Stimulated activated effector memory CD8-positive, alpha-beta T cell treated with anti-CD3 and anti-CD28 coated beads, Interleukin-12 subunit alpha, Interleukin-12 subunit beta, amount 100 ng/mL, for 72 hours (primary cell): ENCODE measurements at regions not wholly inside any gene's neighbourhood (a gene's known extent, or its start where the extent isn't known, plus 50 kb on each side); places are given as distances from the start of the nearest gene placed in this dataset.

ENCODE experiments used
- ATAC-seq: fragments of 150-1000 bp; cut with Tn5 transposase; 2 replicates; pipeline ENCODE4 v1.10.0; 2021
- DNase-seq, 2 donors: peaks; one replicate each; pipeline ENCODE4 v3.0.0; 2021 to 2022; ENCODE audit warnings: low spot score in 2 of 2
- H3K27ac Mint-ChIP-seq: one replicate; pipeline ENCODE4 v1.8.0; 2022; ENCODE audit warnings: mild to moderate bottlenecking, mixed read lengths
- H3K36me3 Mint-ChIP-seq: one replicate; pipeline ENCODE4 v1.8.0; 2022; ENCODE audit warnings: mild to moderate bottlenecking, mixed read lengths
- H3K4me1 Mint-ChIP-seq: one replicate; pipeline ENCODE4 v1.8.0; 2022; ENCODE audit warnings: mixed read lengths
- H3K4me3 Mint-ChIP-seq: one replicate; pipeline ENCODE4 v1.8.0; 2022; ENCODE audit warnings: mild to moderate bottlenecking, mixed read lengths
- H3K9me3 Mint-ChIP-seq: one replicate; pipeline ENCODE4 v1.8.0; 2022; ENCODE audit warnings: mixed read lengths

DNA sequence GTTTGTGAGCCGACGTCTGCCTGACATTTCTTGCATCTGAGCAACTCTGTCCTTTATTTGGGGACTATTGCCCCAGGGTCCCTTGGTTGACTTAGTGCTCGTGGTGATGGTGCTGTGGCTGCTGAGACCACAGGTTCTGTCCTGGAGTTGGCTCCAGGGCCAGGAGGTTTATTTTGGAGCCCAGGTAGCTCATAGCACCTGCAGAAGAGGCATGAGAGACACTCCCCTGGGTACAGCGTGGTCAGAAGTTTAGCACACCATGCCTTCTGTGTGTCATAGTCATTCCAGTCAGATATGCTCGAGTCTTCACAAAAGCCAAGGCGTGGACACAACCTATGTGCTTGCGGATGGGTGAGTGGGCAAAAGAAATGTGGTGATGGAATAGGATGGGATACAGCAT lies 496.9 kb downstream of the TCERG1L start:
- ATAC-seq (no peak), DNase-seq (no peak)
- Mint-ChIP-seq H3K4me1 (no peaks in the 10 kb centered on the region), H3K4me3 (no peak overlapping the region), H3K36me3 (no peaks in the 10 kb centered on the region), H3K27ac (no peak overlapping the region), H3K9me3 (no peaks in the 10 kb centered on the region)

DNA sequence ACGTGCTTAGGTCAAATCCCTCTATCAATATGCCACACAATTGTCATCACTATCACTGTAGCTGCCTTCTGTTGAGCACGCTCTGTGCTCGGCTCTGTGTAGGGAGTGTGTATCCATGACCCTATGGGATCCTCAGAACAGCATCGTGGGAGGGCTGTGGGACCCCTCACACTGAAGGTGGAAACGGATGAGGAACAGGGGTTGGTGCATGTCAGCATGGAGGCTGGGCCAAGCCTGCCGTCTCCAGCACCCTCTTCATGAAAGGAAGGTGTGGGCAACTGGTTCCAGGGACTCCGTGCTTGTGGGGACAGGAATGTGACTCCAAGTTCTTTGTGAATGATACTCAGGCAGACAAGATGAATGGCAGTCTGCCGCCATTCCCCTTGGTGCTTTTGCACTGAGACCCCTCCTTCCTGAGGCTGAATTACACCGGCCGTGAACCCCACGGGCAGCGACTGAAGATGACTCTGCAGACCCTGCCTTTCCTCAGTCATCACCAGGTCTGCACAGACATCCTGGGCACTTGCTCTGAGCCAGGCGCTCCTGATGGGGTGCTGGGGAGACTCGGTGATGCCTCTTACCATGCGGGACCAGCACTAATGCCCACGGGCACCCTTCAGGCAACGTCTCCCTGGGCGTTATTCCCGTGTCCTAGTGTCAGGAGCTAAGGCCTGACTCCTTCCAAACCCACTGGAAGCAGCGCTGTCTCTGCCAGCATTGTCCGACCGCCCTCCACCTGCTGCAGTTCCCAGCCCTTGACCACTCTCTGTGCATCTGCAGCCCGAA lies 495.2 kb downstream of the TCERG1L start:
- Mint-ChIP-seq H3K4me3 (no peak overlapping the region), H3K9me3 (peaks cover 2% of the 10 kb centered on the region), H3K4me1 (no peaks in the 10 kb centered on the region), H3K27ac (no peak overlapping the region), H3K36me3 (no peaks in the 10 kb centered on the region)
- ATAC-seq (no peak), DNase-seq (no peak)

DNA sequence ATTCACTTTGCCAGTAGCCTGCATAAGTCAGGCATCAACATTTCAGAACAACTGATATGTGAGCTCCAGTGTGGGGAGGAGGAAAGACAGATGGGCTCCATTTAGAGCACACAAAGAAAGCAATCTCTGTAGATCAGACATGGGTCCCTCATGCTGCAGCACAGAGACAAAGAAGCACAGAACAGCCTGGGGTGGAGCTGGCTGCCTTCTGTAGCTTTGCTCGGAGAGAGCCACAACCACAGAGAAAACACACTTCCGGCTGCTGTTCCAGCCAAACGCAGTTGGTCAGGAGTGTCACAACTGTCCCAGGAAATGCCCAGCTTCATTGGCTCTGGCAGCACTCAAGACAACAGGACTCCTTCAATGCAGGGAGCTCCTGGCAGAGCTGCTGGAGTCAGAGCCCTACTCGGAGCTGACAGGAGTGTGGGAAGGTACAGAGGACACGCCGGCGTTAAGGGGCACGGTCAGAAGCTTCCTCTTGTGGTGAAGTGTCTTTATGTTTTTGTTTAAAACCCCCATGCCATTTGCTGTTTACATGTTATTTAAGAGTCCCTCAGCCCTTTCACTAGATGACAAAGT lies 494.4 kb downstream of the TCERG1L start:
- DNase-seq, result no peak
- H3K4me3 Mint-ChIP-seq, result no peak overlapping the region
- H3K9me3 Mint-ChIP-seq, result peaks cover 2% of the 10 kb centered on the region
- no peak overlapping the region for H3K27ac Mint-ChIP-seq
- H3K4me1 Mint-ChIP-seq, result no peaks in the 10 kb centered on the region
- no peak for ATAC-seq
- no peaks in the 10 kb centered on the region for H3K36me3 Mint-ChIP-seq

DNA sequence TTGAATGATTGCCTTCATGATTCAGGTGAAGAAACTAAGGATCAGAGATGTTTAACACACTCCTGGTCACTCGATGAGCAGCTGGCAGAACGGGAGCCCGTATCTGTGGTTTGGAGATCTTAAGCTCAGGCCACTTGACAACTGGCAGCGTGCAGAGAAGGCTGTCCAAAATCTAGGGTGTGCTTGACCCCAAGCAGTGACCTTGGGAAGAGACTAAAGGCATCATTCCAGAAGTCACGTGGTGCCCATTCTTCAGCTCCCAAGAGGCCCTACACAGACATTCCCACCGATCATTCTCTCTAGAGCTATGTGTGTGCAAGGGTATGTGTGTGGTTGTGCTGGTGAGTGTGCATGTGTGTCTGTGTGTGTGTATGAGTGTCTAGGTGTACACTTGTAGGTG lies 493.8 kb downstream of the TCERG1L start:
- Mint-ChIP-seq H3K4me1 (no peaks in the 10 kb centered on the region), H3K4me3 (no peak overlapping the region), H3K27ac (no peak overlapping the region), H3K36me3 (no peaks in the 10 kb centered on the region), H3K9me3 (peaks cover 2% of the 10 kb centered on the region)
- ATAC-seq (no peak), DNase-seq (no peak)

DNA sequence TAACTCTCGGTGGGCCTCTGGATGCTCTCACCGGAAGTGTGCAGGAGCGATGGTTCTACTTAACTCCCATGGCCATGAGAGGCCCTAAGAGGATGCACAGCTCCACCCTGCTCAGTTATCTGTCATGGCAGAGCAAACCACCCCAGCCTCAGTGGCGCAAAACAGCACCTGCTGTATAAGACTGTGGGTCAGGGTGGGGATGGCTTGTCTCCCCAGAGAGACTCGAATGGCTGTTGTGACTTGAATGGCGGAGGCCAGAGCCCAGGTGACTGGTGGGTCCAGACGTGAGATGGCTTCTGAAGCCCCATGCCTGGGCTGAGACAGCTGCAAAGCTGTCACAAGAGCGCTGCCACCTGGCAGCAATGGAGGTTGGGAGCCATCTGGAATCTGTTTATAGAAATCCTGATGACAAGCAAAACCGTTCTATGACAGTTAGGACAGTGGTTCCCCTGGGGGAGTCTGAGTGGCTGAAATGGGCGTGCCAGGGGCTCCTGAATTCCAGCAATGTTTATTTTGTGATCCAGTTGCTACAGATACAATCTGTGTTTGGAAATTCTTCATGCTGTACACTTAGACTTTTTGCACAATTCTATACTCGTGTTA lies 490.5 kb downstream of the TCERG1L start:
- H3K36me3 Mint-ChIP-seq, result no peaks in the 10 kb centered on the region
- H3K27ac Mint-ChIP-seq, result no peak overlapping the region
- ATAC-seq, result no peak

DNA sequence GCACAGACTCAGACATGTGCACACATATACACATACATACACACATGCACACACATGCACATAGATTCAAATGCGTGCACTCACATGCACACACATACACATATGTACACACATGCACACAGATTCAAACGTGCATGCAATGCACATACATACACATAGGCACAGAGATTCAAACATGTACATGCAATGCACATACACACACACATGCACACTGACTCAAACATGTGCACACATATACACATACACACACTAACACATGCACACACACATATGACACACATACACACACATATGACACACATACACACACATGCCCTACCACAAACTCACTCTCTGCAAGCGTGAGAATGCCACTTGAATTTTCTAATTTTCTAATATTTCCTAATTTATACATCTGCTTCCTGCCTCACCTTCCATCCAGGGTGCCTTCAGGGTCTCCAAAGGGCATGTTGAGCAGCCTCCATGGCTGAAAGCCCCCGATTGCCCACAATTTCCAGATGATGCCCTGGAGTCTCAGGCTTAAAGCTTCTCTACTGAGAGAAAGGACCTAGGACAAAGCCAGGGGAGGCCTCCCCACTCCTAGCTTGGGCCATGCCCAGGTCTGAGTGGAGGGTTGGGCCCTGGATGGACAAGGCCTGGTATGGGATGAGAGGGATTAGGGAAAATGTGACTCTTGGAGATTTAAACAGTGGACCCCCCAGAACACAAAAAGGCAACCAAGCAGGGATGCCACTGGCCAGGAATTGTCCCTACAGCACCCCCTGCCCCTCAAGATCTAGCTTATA lies 487.1 kb downstream of the TCERG1L start:
- H3K36me3 Mint-ChIP-seq, result no peaks in the 10 kb centered on the region
- ATAC-seq (no peak), DNase-seq (no peak)
- no peak overlapping the region for H3K27ac Mint-ChIP-seq
- H3K4me1 Mint-ChIP-seq, result no peaks in the 10 kb centered on the region
- peaks cover 6% of the 10 kb centered on the region for H3K9me3 Mint-ChIP-seq
- no peak overlapping the region for H3K4me3 Mint-ChIP-seq

More for the DNA sequence above, 490.5 kb downstream of the TCERG1L start:
- H3K4me1 Mint-ChIP-seq, result no peaks in the 10 kb centered on the region
- H3K4me3 Mint-ChIP-seq, result no peak overlapping the region
- H3K9me3 Mint-ChIP-seq, result peaks cover 6% of the 10 kb centered on the region
- DNase-seq, result no peak

DNA sequence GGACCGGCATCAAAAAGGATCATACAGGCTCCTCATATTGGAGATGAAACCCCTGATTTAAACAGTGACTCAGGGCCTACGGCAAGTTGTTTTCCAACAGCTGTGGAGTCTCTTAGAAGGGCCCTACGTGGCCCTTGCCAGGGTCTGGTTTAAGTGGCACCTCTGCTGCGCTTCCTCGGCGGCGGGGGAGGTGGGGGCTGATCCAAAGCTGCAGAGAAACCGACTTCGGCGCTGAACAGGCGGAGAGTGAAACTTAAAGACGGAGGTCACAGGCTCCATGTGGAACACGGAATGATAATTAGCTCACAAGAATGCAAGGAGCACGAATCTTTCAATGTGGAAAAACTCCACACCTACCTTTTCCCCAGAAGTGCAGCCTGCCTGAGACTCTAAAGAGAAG lies 477.9 kb downstream of the TCERG1L start:
- no peak overlapping the region for H3K27ac Mint-ChIP-seq
- no peak for DNase-seq
- H3K9me3 Mint-ChIP-seq, result peaks cover 5% of the 10 kb centered on the region
- H3K4me1 Mint-ChIP-seq, result no peaks in the 10 kb centered on the region
- ATAC-seq, result no peak
- H3K36me3 Mint-ChIP-seq, result no peaks in the 10 kb centered on the region
- H3K4me3 Mint-ChIP-seq, result no peak overlapping the region

DNA sequence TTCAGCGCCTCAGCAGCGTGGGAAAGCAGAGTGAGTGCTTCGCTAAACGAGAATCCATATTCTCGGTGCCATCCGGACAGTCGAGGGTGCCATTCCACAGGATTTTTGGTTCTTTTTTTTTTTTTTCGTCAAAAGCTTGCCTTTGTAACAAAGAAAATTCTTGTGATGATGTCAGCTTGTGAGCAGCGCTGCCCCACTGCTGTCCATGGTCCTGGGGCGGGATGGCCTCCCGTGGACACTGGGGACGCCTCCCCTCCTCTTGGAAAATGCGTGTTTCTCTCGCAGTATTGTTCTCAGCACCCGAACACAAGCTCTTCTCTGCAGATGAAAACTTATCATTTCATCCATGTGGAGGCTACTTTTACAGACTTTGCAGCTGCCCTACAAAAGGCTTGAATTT lies 477.4 kb downstream of the TCERG1L start:
- Mint-ChIP-seq H3K27ac (no peak overlapping the region), H3K4me1 (no peaks in the 10 kb centered on the region), H3K4me3 (no peak overlapping the region), H3K9me3 (peaks cover 5% of the 10 kb centered on the region), H3K36me3 (no peaks in the 10 kb centered on the region)
- no peak for ATAC-seq
- DNase-seq, result no peak

DNA sequence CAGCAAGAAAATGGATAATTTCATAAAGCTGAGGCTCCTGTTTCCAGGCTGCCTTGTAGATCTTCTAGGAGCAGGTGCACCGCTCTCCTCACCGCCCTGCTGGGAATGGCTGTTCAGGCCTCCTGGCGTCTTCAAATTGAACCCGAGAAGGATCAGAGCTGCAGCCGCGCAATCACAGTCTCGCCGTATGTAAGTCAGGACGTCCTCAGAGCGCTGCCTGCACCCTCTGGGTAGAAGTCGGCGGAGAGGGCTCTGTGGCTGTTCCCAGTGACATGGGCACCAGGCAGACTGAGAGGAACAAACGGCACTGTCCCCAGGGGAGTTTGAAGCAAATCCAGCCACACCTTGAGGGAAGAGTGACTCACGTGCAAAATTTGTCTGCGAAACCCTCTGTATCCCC lies 476.9 kb downstream of the TCERG1L start:
- ATAC-seq (no peak), DNase-seq (no peak)
- no peak overlapping the region for H3K27ac Mint-ChIP-seq
- H3K4me3 Mint-ChIP-seq, result no peak overlapping the region
- no peaks in the 10 kb centered on the region for H3K36me3 Mint-ChIP-seq
- peaks cover 5% of the 10 kb centered on the region for H3K9me3 Mint-ChIP-seq
- no peaks in the 10 kb centered on the region for H3K4me1 Mint-ChIP-seq

DNA sequence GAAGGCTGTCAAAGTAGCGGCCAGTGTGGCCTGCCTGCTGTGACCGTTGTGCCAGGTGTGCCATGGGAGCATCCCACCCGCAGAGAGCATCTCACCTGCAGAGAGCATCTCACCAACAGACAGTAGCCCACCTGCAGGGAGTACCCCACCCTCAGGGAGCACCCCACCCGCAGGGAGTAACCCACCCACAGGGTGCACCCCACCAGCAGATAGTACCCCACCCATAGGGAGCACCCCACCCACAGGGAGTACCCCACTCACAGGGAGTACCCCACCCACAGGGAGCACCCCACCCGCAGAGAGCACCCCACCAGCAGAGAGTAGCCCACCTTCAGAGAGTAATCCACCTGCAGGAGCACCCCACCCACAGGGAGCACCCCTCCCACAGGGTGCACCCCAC lies 476.5 kb downstream of the TCERG1L start:
- no peaks in the 10 kb centered on the region for H3K4me1 Mint-ChIP-seq
- ATAC-seq (no peak), DNase-seq (no peak)
- no peaks in the 10 kb centered on the region for H3K36me3 Mint-ChIP-seq
- H3K9me3 Mint-ChIP-seq, result peaks cover 5% of the 10 kb centered on the region
- no peak overlapping the region for H3K27ac Mint-ChIP-seq
- H3K4me3 Mint-ChIP-seq, result no peak overlapping the region

DNA sequence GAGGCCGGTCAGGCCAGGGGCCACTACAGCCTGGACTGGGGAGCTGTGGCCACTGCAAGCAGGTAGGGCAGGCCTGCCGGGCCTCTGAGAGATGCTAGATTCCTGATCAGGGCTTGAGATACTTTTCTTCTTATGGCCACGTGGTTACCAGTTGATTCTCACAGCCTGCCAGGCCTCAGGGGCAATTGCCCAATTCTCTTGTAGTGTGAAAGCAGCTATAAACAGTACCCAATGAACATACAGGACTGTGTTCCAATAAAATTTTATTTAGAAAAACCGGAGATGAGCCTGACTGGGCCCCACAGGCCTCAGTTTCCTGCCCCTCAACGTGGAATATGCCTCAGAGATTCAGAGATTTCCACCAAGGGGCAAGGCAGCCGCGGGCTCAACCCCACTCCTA lies 475.2 kb downstream of the TCERG1L start:
- H3K36me3 Mint-ChIP-seq, result no peaks in the 10 kb centered on the region
- no peak for ATAC-seq
- no peak overlapping the region for H3K4me3 Mint-ChIP-seq

DNA sequence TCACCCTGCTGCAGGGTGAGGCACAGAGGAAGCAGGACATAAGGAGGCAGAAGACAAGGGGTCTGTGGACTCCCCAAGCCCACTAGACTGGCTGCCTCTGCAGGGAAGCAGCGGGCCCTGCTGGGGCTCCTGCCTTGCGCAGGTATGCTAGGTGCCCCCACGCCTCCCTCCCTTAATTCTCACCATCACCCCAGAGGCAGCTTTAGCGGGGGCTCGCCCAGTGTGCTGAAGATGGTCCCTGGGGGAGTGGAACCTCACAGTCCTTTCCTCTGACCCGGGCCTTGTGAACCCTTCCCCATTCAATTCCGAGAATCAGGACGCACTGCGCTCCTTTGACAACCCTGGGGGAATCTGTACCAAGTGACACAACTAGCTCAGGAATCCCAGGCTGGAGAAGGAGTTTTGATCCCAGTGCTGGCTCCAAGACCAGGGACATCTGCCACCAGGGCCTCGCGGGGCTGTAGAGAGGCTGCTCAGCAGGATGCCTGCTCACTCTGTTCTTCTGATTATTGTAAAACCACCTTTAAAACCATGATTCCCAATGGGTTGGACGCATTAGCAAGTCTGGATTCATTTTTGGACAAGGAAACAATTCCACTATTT lies 468.4 kb downstream of the TCERG1L start:
- no peaks in the 10 kb centered on the region for H3K4me1 Mint-ChIP-seq
- H3K36me3 Mint-ChIP-seq, result no peaks in the 10 kb centered on the region
- H3K4me3 Mint-ChIP-seq, result no peak overlapping the region
- DNase-seq, result no peak
- no peak overlapping the region for H3K27ac Mint-ChIP-seq
- H3K9me3 Mint-ChIP-seq, result peaks cover 5% of the 10 kb centered on the region
- ATAC-seq, result no peak

More for the DNA sequence above, 475.2 kb downstream of the TCERG1L start:
- H3K9me3 Mint-ChIP-seq, result peaks cover 7% of the 10 kb centered on the region
- no peaks in the 10 kb centered on the region for H3K4me1 Mint-ChIP-seq
- H3K27ac Mint-ChIP-seq, result no peak overlapping the region
- no peak for DNase-seq

DNA sequence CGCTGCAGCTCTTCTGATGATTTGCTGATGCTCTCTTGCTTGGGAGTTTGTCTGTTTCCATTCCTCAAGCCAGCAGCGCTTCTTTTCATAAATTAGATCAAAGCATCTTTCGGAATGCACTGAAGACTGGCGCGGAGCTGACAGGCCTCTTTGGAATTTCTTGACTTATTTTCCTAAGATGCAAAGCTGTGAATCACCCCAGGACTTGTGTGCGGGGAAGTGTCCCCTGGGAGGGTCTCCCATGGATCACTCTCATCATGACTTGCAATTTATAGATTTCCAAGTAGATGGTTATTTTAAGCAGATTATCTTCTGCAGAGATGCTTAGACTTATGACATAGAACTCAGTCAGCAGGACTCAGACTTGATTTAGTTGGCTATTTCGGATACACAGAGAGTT lies 467.2 kb downstream of the TCERG1L start:
- Mint-ChIP-seq H3K4me1 (no peaks in the 10 kb centered on the region), H3K27ac (no peak overlapping the region), H3K9me3 (peaks cover 5% of the 10 kb centered on the region), H3K36me3 (no peaks in the 10 kb centered on the region), H3K4me3 (no peak overlapping the region)
- DNase-seq (no peak), ATAC-seq (no peak)

DNA sequence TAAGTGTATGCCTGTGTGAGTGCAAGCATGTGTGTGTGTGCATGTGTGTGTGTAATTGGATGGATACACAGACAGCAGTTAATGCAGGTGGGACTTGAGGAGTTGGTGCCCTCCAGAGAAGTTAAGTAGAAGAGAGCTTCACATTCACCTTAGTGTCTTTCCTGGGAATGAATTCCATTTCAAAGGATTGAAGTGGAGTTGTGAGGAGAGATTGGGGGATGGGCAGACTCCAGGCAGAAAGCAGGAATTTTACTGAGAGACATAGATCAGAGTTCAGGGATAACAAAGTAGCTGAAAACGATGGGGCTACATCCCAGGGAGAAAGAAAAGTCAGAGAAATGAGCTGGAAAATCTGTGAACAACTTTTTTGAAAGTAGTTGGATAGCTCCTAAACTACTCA lies 464.4 kb downstream of the TCERG1L start:
- H3K4me1 Mint-ChIP-seq, result no peaks in the 10 kb centered on the region
- H3K36me3 Mint-ChIP-seq, result no peaks in the 10 kb centered on the region
- peaks cover 6% of the 10 kb centered on the region for H3K9me3 Mint-ChIP-seq
- no peak for DNase-seq
- no peak for ATAC-seq
- H3K27ac Mint-ChIP-seq, result no peak overlapping the region
- no peak overlapping the region for H3K4me3 Mint-ChIP-seq

DNA sequence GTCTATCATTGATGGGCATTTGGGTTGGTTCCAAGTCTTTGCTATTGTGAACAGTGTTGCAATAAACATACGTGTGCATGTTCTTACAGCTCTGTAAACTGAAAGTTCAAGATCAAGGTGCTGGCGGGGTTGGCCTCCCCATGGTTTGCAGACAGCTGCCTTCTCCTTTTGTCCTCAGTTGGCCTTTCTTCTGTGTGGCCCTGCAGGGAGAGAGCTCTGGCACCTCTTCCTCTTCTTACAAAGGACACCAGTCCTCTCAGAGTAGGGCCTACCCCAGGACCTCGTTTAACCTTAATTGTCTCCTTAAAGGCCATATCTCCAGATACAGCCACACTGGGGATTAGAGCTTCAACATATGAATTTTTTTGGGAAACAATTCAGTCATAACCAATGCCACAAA lies 462.7 kb downstream of the TCERG1L start:
- Mint-ChIP-seq H3K27ac (no peak overlapping the region), H3K9me3 (peaks cover 12% of the 10 kb centered on the region), H3K4me3 (no peak overlapping the region)

More for the DNA sequence above, 462.7 kb downstream of the TCERG1L start:
- DNase-seq (no peak), ATAC-seq (no peak)
- Mint-ChIP-seq H3K36me3 (no peaks in the 10 kb centered on the region), H3K4me1 (no peaks in the 10 kb centered on the region)
